Loucy (cell line): ENCODE measurements at regions not wholly inside any gene's neighbourhood (a gene's known extent, or its start where the extent isn't known, plus 50 kb on each side); places are given as distances from the start of the nearest gene placed in this dataset.

Experiments used
- H2AFZ ChIP-seq: fragments of 200-600 bp; sonication (generic); 2 replicates; pipeline ENCODE4 v1.6.0; 2016; ENCODE audit warnings: antibody characterized with exemption, mild to moderate bottlenecking, low read length, moderate library complexity
- H3F3A ChIP-seq: fragments of 200-600 bp; 2 replicates; pipeline ENCODE4 v1.6.0; 2016; ENCODE audit warnings: antibody characterized with exemption, low read depth, mild to moderate bottlenecking
- H3K27me3 ChIP-seq: fragments of 200-600 bp; sonication (generic); 2 replicates; pipeline ENCODE4 v1.6.1; 2014; ENCODE audit warnings: low read length, mild to moderate bottlenecking; ENCODE audit not compliant: insufficient read depth, poor library complexity, severe bottlenecking
- H3K36me3 ChIP-seq: fragments of 200-600 bp; sonication (generic); 2 replicates; pipeline ENCODE4 v1.6.1; 2016; ENCODE audit warnings: low read length; ENCODE audit not compliant: insufficient read depth
- H3K4me1 ChIP-seq: fragments of 200-600 bp; sonication (generic); 2 replicates; pipeline ENCODE4 v1.5.1; 2014; ENCODE audit warnings: low read length, mild to moderate bottlenecking; ENCODE audit not compliant: insufficient read depth, poor library complexity, severe bottlenecking
- H3K4me2 ChIP-seq: fragments of 200-600 bp; sonication (generic); 2 replicates; pipeline ENCODE4 v1.6.0; 2014; ENCODE audit warnings: antibody characterized with exemption, low read length, low read depth, mild to moderate bottlenecking; ENCODE audit not compliant: poor library complexity, severe bottlenecking
- H3K4me3 ChIP-seq: fragments of 200-600 bp; sonication (generic); 2 replicates; pipeline ENCODE4 v1.5.1; 2014; ENCODE audit warnings: low read length, mild to moderate bottlenecking, mixed read lengths; ENCODE audit not compliant: poor library complexity, severe bottlenecking
- H3K79me2 ChIP-seq: fragments of 200-600 bp; sonication (generic); 2 replicates; pipeline ENCODE4 v1.6.1; 2014; ENCODE audit warnings: low read length; ENCODE audit not compliant: insufficient read depth
- H3K9ac ChIP-seq: fragments of 200-600 bp; sonication (generic); 2 replicates; pipeline ENCODE4 v1.6.0; 2014; ENCODE audit warnings: mild to moderate bottlenecking, low read depth, low read length, moderate library complexity; ENCODE audit not compliant: poor library complexity, severe bottlenecking
- H3K9me2 ChIP-seq: fragments of 200-600 bp; sonication (generic); replicated peaks from 2 replicates; pipeline ENCODE4 v1.6.1; 2016; ENCODE audit warnings: low read depth, low read length, mixed read lengths
- H3K9me3 ChIP-seq: fragments of 200-600 bp; sonication (generic); 2 replicates; pipeline ENCODE4 v1.6.1; 2014; ENCODE audit warnings: mild to moderate bottlenecking, antibody characterized with exemption, low read length, low read depth; ENCODE audit not compliant: insufficient read depth
- H4K20me1 ChIP-seq: fragments of 200-600 bp; sonication (generic); 2 replicates; pipeline ENCODE4 v1.6.0; 2014; ENCODE audit warnings: antibody characterized with exemption, low read length, mild to moderate bottlenecking; ENCODE audit not compliant: insufficient read depth, poor library complexity, severe bottlenecking
- CTCF ChIP-seq: fragments of 200-600 bp; sonication (generic); conservative IDR thresholded peaks from 2 replicates; pipeline ENCODE4 v1.5.1; 2014; ENCODE audit warnings: mild to moderate bottlenecking, antibody characterized with exemption, low read length
- EZH2phosphoT487 ChIP-seq: fragments of 200-600 bp; IDR thresholded peaks from 2 replicates; pipeline ENCODE4 v1.6.1; 2018; ENCODE audit warnings: antibody characterized with exemption, mild to moderate bottlenecking, moderate library complexity, borderline replicate concordance

GRCh38 chr7:109532262-109532992, 962.8 kb downstream of the DNAJB9 start:
- Histone ChIP-seq H4K20me1 (no peaks in the 10 kb centered on the region), H3K4me2 (no peak overlapping the region), H3K9me3 (no peaks in the 10 kb centered on the region), H2AFZ (no peak overlapping the region), H3K36me3 (no peaks in the 10 kb centered on the region), H3K4me1 (no peaks in the 10 kb centered on the region), H3K4me3 (no peak overlapping the region), H3K9me2 (no peaks in the 10 kb centered on the region), H3F3A (no peaks in the 10 kb centered on the region), H3K9ac (no peak overlapping the region), H3K27me3 (no peaks in the 10 kb centered on the region), H3K79me2 (no peaks in the 10 kb centered on the region)
- no peak for TF ChIP-seq CTCF
- no peak for TF ChIP-seq EZH2phosphoT487

GRCh38 chr7:109545686-109546085, 976.0 kb downstream of the DNAJB9 start:
- no peaks in the 10 kb centered on the region for H3K9me2 ChIP-seq
- no peaks in the 10 kb centered on the region for H3K36me3 ChIP-seq
- H3K9me3 ChIP-seq, result no peaks in the 10 kb centered on the region
- no peak overlapping the region for H2AFZ ChIP-seq
- no peaks in the 10 kb centered on the region for H3K79me2 ChIP-seq
- no peak overlapping the region for H3K9ac ChIP-seq
- no peaks in the 10 kb centered on the region for H3F3A ChIP-seq
- H3K4me3 ChIP-seq, result no peak overlapping the region
- H3K27me3 ChIP-seq, result no peaks in the 10 kb centered on the region
- H3K4me2 ChIP-seq, result no peak overlapping the region
- no peaks in the 10 kb centered on the region for H3K4me1 ChIP-seq
- no peaks in the 10 kb centered on the region for H4K20me1 ChIP-seq
- TF ChIP-seq CTCF, result no peak
- TF ChIP-seq EZH2phosphoT487, result no peak

GRCh38 chr7:109549471-109550193, 980.0 kb downstream of the DNAJB9 start:
- no peaks in the 10 kb centered on the region for H3K9me2 ChIP-seq
- H3K4me1 ChIP-seq, result no peaks in the 10 kb centered on the region
- H3K4me2 ChIP-seq, result no peak overlapping the region
- H3K36me3 ChIP-seq, result no peaks in the 10 kb centered on the region
- no peak overlapping the region for H2AFZ ChIP-seq
- TF ChIP-seq EZH2phosphoT487, result no peak
- no peak for TF ChIP-seq CTCF
- H4K20me1 ChIP-seq, result no peaks in the 10 kb centered on the region
- H3K9ac ChIP-seq, result no peak overlapping the region
- no peak overlapping the region for H3K4me3 ChIP-seq
- no peaks in the 10 kb centered on the region for H3K9me3 ChIP-seq
- H3K27me3 ChIP-seq, result no peaks in the 10 kb centered on the region
- no peaks in the 10 kb centered on the region for H3F3A ChIP-seq
- no peaks in the 10 kb centered on the region for H3K79me2 ChIP-seq
